ENCODE measurements at regions not wholly inside any gene's neighbourhood (a gene's known extent, or its start where the extent isn't known, plus 50 kb on each side); places are given as distances from the start of the nearest gene placed in this dataset.

GRCh38 chr16:85252461-85252860 lies 140.2 kb upstream of the CIBAR2 start:
- Mint-ChIP-seq H3K27ac (no peak overlapping the region), H3K4me1 (ENCODE audit: low read depth) (no peaks in the 10 kb centered on the region), H3K9me3 (no peaks in the 10 kb centered on the region), H3K4me3 (no peak overlapping the region), H3K36me3 (ENCODE audit: low read depth) (no peaks in the 10 kb centered on the region), H3K27me3 (no peaks in the 10 kb centered on the region)

GRCh38 chr16:85253084-85253941 lies 141.0 kb upstream of the CIBAR2 start:
- no peaks in the 10 kb centered on the region for H3K9me3 Mint-ChIP-seq
- H3K27ac Mint-ChIP-seq, result no peak overlapping the region

GRCh38 chr16:85254051-85254450 lies 141.8 kb upstream of the CIBAR2 start:
- Mint-ChIP-seq H3K27me3 (no peaks in the 10 kb centered on the region), H3K4me3 (no peak overlapping the region), H3K27ac (no peak overlapping the region), H3K36me3 (ENCODE audit: low read depth) (no peaks in the 10 kb centered on the region), H3K4me1 (ENCODE audit: low read depth) (no peaks in the 10 kb centered on the region), H3K9me3 (no peaks in the 10 kb centered on the region)

More at GRCh38 chr16:85253084-85253941, 141.0 kb upstream of the CIBAR2 start:
- no peaks in the 10 kb centered on the region for H3K4me1 Mint-ChIP-seq (ENCODE audit: low read depth)
- no peaks in the 10 kb centered on the region for H3K27me3 Mint-ChIP-seq
- no peaks in the 10 kb centered on the region for H3K36me3 Mint-ChIP-seq (ENCODE audit: low read depth)
- H3K4me3 Mint-ChIP-seq, result no peak overlapping the region

- Mint-ChIP-seq H3K27me3 (no peaks in the 10 kb centered on the region), H3K36me3 (ENCODE audit: low read depth) (no peaks in the 10 kb centered on the region), H3K9me3 (no peaks in the 10 kb centered on the region), H3K27ac (no peak overlapping the region), H3K4me3 (no peak overlapping the region), H3K4me1 (ENCODE audit: low read depth) (no peaks in the 10 kb centered on the region)
Observed at GRCh38 chr16:85254921-85255320, 142.6 kb upstream of the CIBAR2 start.

GRCh38 chr16:85255777-85256176 lies 143.5 kb upstream of the CIBAR2 start:
- H3K9me3 Mint-ChIP-seq, result no peaks in the 10 kb centered on the region
- H3K4me3 Mint-ChIP-seq, result no peak overlapping the region
- H3K27me3 Mint-ChIP-seq, result no peaks in the 10 kb centered on the region
- H3K27ac Mint-ChIP-seq, result no peak overlapping the region
- H3K36me3 Mint-ChIP-seq (ENCODE audit: low read depth), result no peaks in the 10 kb centered on the region
- no peaks in the 10 kb centered on the region for H3K4me1 Mint-ChIP-seq (ENCODE audit: low read depth)

- H3K36me3 Mint-ChIP-seq (ENCODE audit: low read depth), result no peaks in the 10 kb centered on the region
- no peak overlapping the region for H3K4me3 Mint-ChIP-seq
- H3K9me3 Mint-ChIP-seq, result no peaks in the 10 kb centered on the region
- no peaks in the 10 kb centered on the region for H3K27me3 Mint-ChIP-seq
- peaks cover 3% of the 10 kb centered on the region for H3K4me1 Mint-ChIP-seq (ENCODE audit: low read depth)
- H3K27ac Mint-ChIP-seq, result no peak overlapping the region
Observed at GRCh38 chr16:85256190-85256739, 144.0 kb upstream of the CIBAR2 start.

GRCh38 chr16:85257483-85257882 lies 145.2 kb upstream of the CIBAR2 start:
- H3K4me3 Mint-ChIP-seq, result no peak overlapping the region
- H3K9me3 Mint-ChIP-seq, result no peaks in the 10 kb centered on the region
- no peaks in the 10 kb centered on the region for H3K36me3 Mint-ChIP-seq (ENCODE audit: low read depth)
- H3K27ac Mint-ChIP-seq, result no peak overlapping the region
- peaks cover 8% of the 10 kb centered on the region for H3K4me1 Mint-ChIP-seq (ENCODE audit: low read depth)
- no peaks in the 10 kb centered on the region for H3K27me3 Mint-ChIP-seq

GRCh38 chr16:85258166-85258565 lies 145.9 kb upstream of the CIBAR2 start:
- H3K27me3 Mint-ChIP-seq, result no peaks in the 10 kb centered on the region
- H3K36me3 Mint-ChIP-seq (ENCODE audit: low read depth), result no peaks in the 10 kb centered on the region
- peaks cover 8% of the 10 kb centered on the region for H3K4me1 Mint-ChIP-seq (ENCODE audit: low read depth)
- no peaks in the 10 kb centered on the region for H3K9me3 Mint-ChIP-seq
- H3K27ac Mint-ChIP-seq, result no peak overlapping the region
- H3K4me3 Mint-ChIP-seq, result no peak overlapping the region

GRCh38 chr16:85258629-85259028 lies 146.4 kb upstream of the CIBAR2 start:
- no peaks in the 10 kb centered on the region for H3K36me3 Mint-ChIP-seq (ENCODE audit: low read depth)
- no peaks in the 10 kb centered on the region for H3K27me3 Mint-ChIP-seq
- H3K9me3 Mint-ChIP-seq, result no peaks in the 10 kb centered on the region
- H3K27ac Mint-ChIP-seq, result no peak overlapping the region
- H3K4me1 Mint-ChIP-seq (ENCODE audit: low read depth), result peaks cover 8% of the 10 kb centered on the region
- no peak overlapping the region for H3K4me3 Mint-ChIP-seq

GRCh38 chr16:85259115-85259831 lies 147.0 kb upstream of the CIBAR2 start:
- Mint-ChIP-seq H3K27ac (no peak overlapping the region), H3K36me3 (ENCODE audit: low read depth) (no peaks in the 10 kb centered on the region), H3K4me3 (no peak overlapping the region), H3K9me3 (no peaks in the 10 kb centered on the region), H3K27me3 (no peaks in the 10 kb centered on the region), H3K4me1 (ENCODE audit: low read depth) (peaks cover 8% of the 10 kb centered on the region)

- no peaks in the 10 kb centered on the region for H3K36me3 Mint-ChIP-seq (ENCODE audit: low read depth)
- no peaks in the 10 kb centered on the region for H3K9me3 Mint-ChIP-seq
- H3K4me1 Mint-ChIP-seq (ENCODE audit: low read depth), result peaks cover 8% of the 10 kb centered on the region
- no peak overlapping the region for H3K27ac Mint-ChIP-seq
- H3K27me3 Mint-ChIP-seq, result no peaks in the 10 kb centered on the region
- no peak overlapping the region for H3K4me3 Mint-ChIP-seq
Observed at GRCh38 chr16:85259832-85260167, 147.5 kb upstream of the CIBAR2 start.

- Mint-ChIP-seq H3K27me3 (no peaks in the 10 kb centered on the region), H3K9me3 (no peaks in the 10 kb centered on the region), H3K27ac (no peak overlapping the region), H3K4me3 (no peak overlapping the region), H3K36me3 (ENCODE audit: low read depth) (no peaks in the 10 kb centered on the region), H3K4me1 (ENCODE audit: low read depth) (peaks cover 8% of the 10 kb centered on the region)
Observed at GRCh38 chr16:85261204-85261603, 148.9 kb upstream of the CIBAR2 start.

- Mint-ChIP-seq H3K4me3 (no peak overlapping the region), H3K9me3 (no peaks in the 10 kb centered on the region), H3K36me3 (ENCODE audit: low read depth) (no peaks in the 10 kb centered on the region), H3K27me3 (no peaks in the 10 kb centered on the region), H3K4me1 (ENCODE audit: low read depth) (peaks cover 8% of the 10 kb centered on the region), H3K27ac (no peak overlapping the region)
Observed at GRCh38 chr16:85261657-85262557, 149.6 kb upstream of the CIBAR2 start.

GRCh38 chr16:85262558-85263238 lies 150.4 kb upstream of the CIBAR2 start:
- Mint-ChIP-seq H3K27me3 (no peaks in the 10 kb centered on the region), H3K27ac (no peak overlapping the region), H3K9me3 (no peaks in the 10 kb centered on the region), H3K4me3 (no peak overlapping the region), H3K4me1 (ENCODE audit: low read depth) (peaks cover 8% of the 10 kb centered on the region), H3K36me3 (ENCODE audit: low read depth) (no peaks in the 10 kb centered on the region)

Measured in stimulated activated naive CD8-positive, alpha-beta T cell treated with anti-CD3 and anti-CD28 coated beads, Interleukin-15, Interleukin-2, amounts not matched to agents 100 ng/mL and 50 ng/mL, for 24 hours (primary cell).